Stimulated activated CD8-positive, alpha-beta memory T cell treated with anti-CD3 and anti-CD28 coated beads, Interleukin-4, amount 100 ng/mL, for 24 hours (primary cell): ENCODE measurements at regions not wholly inside any gene's neighbourhood (a gene's known extent, or its start where the extent isn't known, plus 50 kb on each side); places are given as distances from the start of the nearest gene placed in this dataset.

ENCODE experiments used
- DNase-seq: peaks from one replicate; pipeline ENCODE4 v3.0.0-alpha.2; 2020; ENCODE audit warnings: low read depth

- no peak for DNase-seq
Observed at GRCh38 chr4:53644607-53645006, 53.3 kb upstream of the LNX1 start.
